ENCODE measurements at regions not wholly inside any gene's neighbourhood (a gene's known extent, or its start where the extent isn't known, plus 50 kb on each side); places are given as distances from the start of the nearest gene placed in this dataset.

- Histone ChIP-seq H3K27ac (ENCODE audit: low read length) (no peak overlapping the region), H2AFZ (ENCODE audit: low read length) (no peak overlapping the region), H3K9me2 (replicated peaks; ENCODE audit: insufficient read depth, low read length) (no peaks in the 10 kb centered on the region), H3K9me3 (ENCODE audit: low read length) (no peaks in the 10 kb centered on the region), H3K4me3 (ENCODE audit: low read length) (no peak overlapping the region), H4K20me1 (ENCODE audit: insufficient read depth, low read depth, low read length) (no peaks in the 10 kb centered on the region), H3K27me3 (ENCODE audit: low read length) (no peaks in the 10 kb centered on the region), H3K79me2 (ENCODE audit: low read length) (no peaks in the 10 kb centered on the region), H3K4me1 (ENCODE audit: low read length) (peaks cover 7% of the 10 kb centered on the region), H3K4me2 (ENCODE audit: low read depth, low read length, poor library complexity, severe bottlenecking) (no peak overlapping the region), H3K9ac (ENCODE audit: low read length) (no peak overlapping the region), H3K36me3 (ENCODE audit: insufficient read depth, low read length) (no peaks in the 10 kb centered on the region)
- DNase-seq, result no peak
These were observed 57.4 kb upstream of the HAPSTR1 start for GRCh38 chr16:9034056-9034455.

GRCh38 chr16:9035996-9036395 is 55.4 kb upstream of the HAPSTR1 start:
- no peaks in the 10 kb centered on the region for H4K20me1 ChIP-seq (ENCODE audit: insufficient read depth, low read depth, low read length)
- DNase-seq, result no peak
- peaks cover 4% of the 10 kb centered on the region for H3K4me1 ChIP-seq (ENCODE audit: low read length)
- no peak overlapping the region for H3K27ac ChIP-seq (ENCODE audit: low read length)
- no peaks in the 10 kb centered on the region for H3K9me2 ChIP-seq (replicated peaks; ENCODE audit: insufficient read depth, low read length)
- no peak overlapping the region for H2AFZ ChIP-seq (ENCODE audit: low read length)
- no peak overlapping the region for H3K9ac ChIP-seq (ENCODE audit: low read length)
- no peaks in the 10 kb centered on the region for H3K27me3 ChIP-seq (ENCODE audit: low read length)
- H3K4me2 ChIP-seq (ENCODE audit: low read depth, low read length, poor library complexity, severe bottlenecking), result no peak overlapping the region
- no peak overlapping the region for H3K4me3 ChIP-seq (ENCODE audit: low read length)
- H3K79me2 ChIP-seq (ENCODE audit: low read length), result no peaks in the 10 kb centered on the region
- H3K9me3 ChIP-seq (ENCODE audit: low read length), result no peaks in the 10 kb centered on the region
- no peaks in the 10 kb centered on the region for H3K36me3 ChIP-seq (ENCODE audit: insufficient read depth, low read length)

GRCh38 chr16:9039210-9039609 is 52.2 kb upstream of the HAPSTR1 start:
- H3K36me3 ChIP-seq (ENCODE audit: insufficient read depth, low read length), result no peaks in the 10 kb centered on the region
- H3K4me1 ChIP-seq (ENCODE audit: low read length), result no peaks in the 10 kb centered on the region
- H3K9me2 ChIP-seq (replicated peaks; ENCODE audit: insufficient read depth, low read length), result no peaks in the 10 kb centered on the region
- H3K27ac ChIP-seq (ENCODE audit: low read length), result no peak overlapping the region
- DNase-seq, result peak; percentile 65
- no peaks in the 10 kb centered on the region for H3K79me2 ChIP-seq (ENCODE audit: low read length)
- H2AFZ ChIP-seq (ENCODE audit: low read length), result no peak overlapping the region
- H3K9ac ChIP-seq (ENCODE audit: low read length), result no peak overlapping the region
- no peak overlapping the region for H3K4me3 ChIP-seq (ENCODE audit: low read length)
- no peaks in the 10 kb centered on the region for H4K20me1 ChIP-seq (ENCODE audit: insufficient read depth, low read depth, low read length)
- H3K27me3 ChIP-seq (ENCODE audit: low read length), result no peaks in the 10 kb centered on the region
- H3K4me2 ChIP-seq (ENCODE audit: low read depth, low read length, poor library complexity, severe bottlenecking), result no peak overlapping the region
- H3K9me3 ChIP-seq (ENCODE audit: low read length), result no peaks in the 10 kb centered on the region

GRCh38 chr16:9040800-9041412 is 50.5 kb upstream of the HAPSTR1 start:
- no peak overlapping the region for H3K4me3 ChIP-seq (ENCODE audit: low read length)
- no peaks in the 10 kb centered on the region for H3K36me3 ChIP-seq (ENCODE audit: insufficient read depth, low read length)
- no peaks in the 10 kb centered on the region for H3K9me3 ChIP-seq (ENCODE audit: low read length)
- H3K9me2 ChIP-seq (replicated peaks; ENCODE audit: insufficient read depth, low read length), result no peaks in the 10 kb centered on the region
- DNase-seq, result no peak
- H3K4me1 ChIP-seq (ENCODE audit: low read length), result no peaks in the 10 kb centered on the region
- no peak overlapping the region for H3K9ac ChIP-seq (ENCODE audit: low read length)
- H4K20me1 ChIP-seq (ENCODE audit: insufficient read depth, low read depth, low read length), result no peaks in the 10 kb centered on the region
- no peak overlapping the region for H2AFZ ChIP-seq (ENCODE audit: low read length)
- H3K4me2 ChIP-seq (ENCODE audit: low read depth, low read length, poor library complexity, severe bottlenecking), result no peak overlapping the region
- H3K27me3 ChIP-seq (ENCODE audit: low read length), result no peaks in the 10 kb centered on the region
- H3K27ac ChIP-seq (ENCODE audit: low read length), result no peak overlapping the region
- H3K79me2 ChIP-seq (ENCODE audit: low read length), result no peaks in the 10 kb centered on the region
